Mesendoderm (in vitro differentiated cells): ENCODE measurements at regions not wholly inside any gene's neighbourhood (a gene's known extent, or its start where the extent isn't known, plus 50 kb on each side); places are given as distances from the start of the nearest gene placed in this dataset.
A peak's percentile ranks its signal among the peaks of the same experiment; 100 is the strongest.

Source experiments
- DNase-seq: peaks from one replicate; pipeline ENCODE4 v3.0.0; 2013
- H2AK5ac ChIP-seq: 2 replicates; pipeline ENCODE4 v1.6.1; 2013; ENCODE audit warnings: low read length, inconsistent platforms
- H2BK120ac ChIP-seq: 2 replicates; pipeline ENCODE4 v1.6.1; 2013; ENCODE audit warnings: low read depth, mild to moderate bottlenecking, low read length, moderate library complexity, mixed read lengths
- H2BK15ac ChIP-seq: replicated peaks from 2 replicates; pipeline ENCODE4 v1.6.1; 2013; ENCODE audit warnings: low read depth, mild to moderate bottlenecking, moderate library complexity
- H2BK5ac ChIP-seq: 2 replicates; pipeline ENCODE4 v1.6.1; 2013; ENCODE audit warnings: low read length, inconsistent platforms
- H3K18ac ChIP-seq: 2 replicates; pipeline ENCODE4 v1.6.1; 2013; ENCODE audit warnings: mild to moderate bottlenecking, low read length, mixed read lengths
- H3K23ac ChIP-seq: one replicate; pipeline ENCODE4 v1.6.1; 2013; ENCODE audit warnings: low read length
- H3K27ac ChIP-seq: 2 replicates; pipeline ENCODE4 v1.5.1; 2013; ENCODE audit warnings: low read depth, mild to moderate bottlenecking, inconsistent platforms, low read length, moderate library complexity
- H3K27me3 ChIP-seq: 2 replicates; pipeline ENCODE4 v1.6.1; 2013; ENCODE audit warnings: low read length, control low read depth, mild to moderate bottlenecking, inconsistent platforms; ENCODE audit not compliant: insufficient read depth, poor library complexity
- H3K36me3 ChIP-seq: 2 replicates; pipeline ENCODE4 v1.6.1; 2013; ENCODE audit warnings: low read length, inconsistent platforms; ENCODE audit not compliant: control insufficient read depth, insufficient read depth
- H3K4ac ChIP-seq: one replicate; pipeline ENCODE4 v1.6.1; 2013; ENCODE audit warnings: low read depth, mild to moderate bottlenecking, low read length, moderate library complexity
- H3K4me1 ChIP-seq: 2 replicates; pipeline ENCODE4 v1.6.1; 2013; ENCODE audit warnings: low read depth, low read length, inconsistent platforms; ENCODE audit not compliant: control insufficient read depth
- H3K4me2 ChIP-seq: 2 replicates; pipeline ENCODE4 v1.6.1; 2013; ENCODE audit warnings: low read length
- H3K4me3 ChIP-seq: 2 replicates; pipeline ENCODE4 v1.5.1; 2013; ENCODE audit warnings: mild to moderate bottlenecking, low read length
- H3K56ac ChIP-seq: one replicate; pipeline ENCODE4 v1.6.1; 2013; ENCODE audit warnings: low read length
- H3K79me1 ChIP-seq: 2 replicates; pipeline ENCODE4 v1.6.1; 2013; ENCODE audit warnings: low read length, inconsistent platforms
- H3K79me2 ChIP-seq: 2 replicates; pipeline ENCODE4 v1.6.1; 2013; ENCODE audit warnings: mild to moderate bottlenecking, low read length; ENCODE audit not compliant: control insufficient read depth, insufficient read depth
- H3K9ac ChIP-seq: 2 replicates; pipeline ENCODE4 v1.6.1; 2013; ENCODE audit warnings: low read length, inconsistent platforms
- H4K5ac ChIP-seq: one replicate; pipeline ENCODE4 v1.6.1; 2013; ENCODE audit warnings: low read length
- H4K8ac ChIP-seq: one replicate; pipeline ENCODE4 v1.6.1; 2013; ENCODE audit warnings: low read depth, mild to moderate bottlenecking, control low read depth, low read length, moderate library complexity
- WGBS: extraction: QIAGEN DNeasy Blood & Tissue Kit; methylation state at CpG from one replicate; pipeline ENCODE4 v1.1.7; 2013; ENCODE audit warnings: low lambda C conversion rate, missing lambda C conversion rate; ENCODE audit not compliant: insufficient coverage; ENCODE audit errors: extremely low coverage; 5-methylcytosine and 5-hydroxymethylcytosine counted together

GRCh38 chr6:12481292-12481691 lies 191.1 kb downstream of the EDN1 start:
- no peaks in the 10 kb centered on the region for H3K79me2 ChIP-seq
- H2BK15ac ChIP-seq, result no peak overlapping the region
- 100% methylated on average over 1 of the region's 2 CpGs for WGBS
- H4K5ac ChIP-seq, result no peak overlapping the region
- H3K9ac ChIP-seq, result no peak overlapping the region
- no peaks in the 10 kb centered on the region for H3K27me3 ChIP-seq
- H2BK5ac ChIP-seq, result no peak overlapping the region
- no peak overlapping the region for H3K56ac ChIP-seq
- H3K4me2 ChIP-seq, result no peak overlapping the region
- H3K4me3 ChIP-seq, result no peak overlapping the region
- H2AK5ac ChIP-seq, result no peak overlapping the region
- H2BK120ac ChIP-seq, result no peak overlapping the region
- H3K36me3 ChIP-seq, result no peaks in the 10 kb centered on the region
- H4K8ac ChIP-seq, result no peak overlapping the region
- H3K4me1 ChIP-seq, result no peaks in the 10 kb centered on the region
- no peak overlapping the region for H3K18ac ChIP-seq
- no peaks in the 10 kb centered on the region for H3K79me1 ChIP-seq
- H3K23ac ChIP-seq, result no peak overlapping the region
- H3K27ac ChIP-seq, result no peak overlapping the region
- no peak for DNase-seq
- H3K4ac ChIP-seq, result no peak overlapping the region

DNA sequence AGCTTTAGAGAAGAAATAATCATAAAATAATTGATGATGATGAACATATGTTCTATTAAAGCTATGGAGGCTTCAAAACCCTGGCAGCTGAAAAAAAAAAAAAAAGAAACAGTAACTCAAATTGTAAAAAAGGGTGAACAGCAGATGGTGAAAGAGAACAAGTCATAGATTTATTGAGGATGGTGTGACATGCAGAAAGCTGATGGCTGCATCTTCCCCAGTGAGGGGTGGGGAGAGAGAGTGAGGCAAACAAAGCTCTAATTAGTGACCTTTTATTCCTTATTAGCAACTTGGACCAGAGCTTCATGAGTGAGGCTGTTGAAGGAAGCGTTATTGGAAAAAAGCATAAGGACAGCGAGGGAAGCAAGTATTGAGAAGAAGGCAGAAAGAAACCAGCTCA lies 191.7 kb downstream of the EDN1 start:
- no peak overlapping the region for H2BK120ac ChIP-seq
- no peak overlapping the region for H3K23ac ChIP-seq
- H3K36me3 ChIP-seq, result no peaks in the 10 kb centered on the region
- H3K4me3 ChIP-seq, result no peak overlapping the region
- no peak overlapping the region for H3K18ac ChIP-seq
- no peak overlapping the region for H3K56ac ChIP-seq
- H3K4ac ChIP-seq, result no peak overlapping the region
- H3K79me2 ChIP-seq, result no peaks in the 10 kb centered on the region
- no peaks in the 10 kb centered on the region for H3K27me3 ChIP-seq
- DNase-seq, result no peak
- H3K9ac ChIP-seq, result no peak overlapping the region
- H3K27ac ChIP-seq, result no peak overlapping the region
- no peaks in the 10 kb centered on the region for H3K79me1 ChIP-seq
- no peak overlapping the region for H2BK15ac ChIP-seq
- no peaks in the 10 kb centered on the region for H3K4me1 ChIP-seq
- H3K4me2 ChIP-seq, result no peak overlapping the region
- H2BK5ac ChIP-seq, result no peak overlapping the region
- H2AK5ac ChIP-seq, result no peak overlapping the region
- no peak overlapping the region for H4K8ac ChIP-seq
- no peak overlapping the region for H4K5ac ChIP-seq
- no CpG with 5 or more reads among the region's 2 CpGs for WGBS

DNA sequence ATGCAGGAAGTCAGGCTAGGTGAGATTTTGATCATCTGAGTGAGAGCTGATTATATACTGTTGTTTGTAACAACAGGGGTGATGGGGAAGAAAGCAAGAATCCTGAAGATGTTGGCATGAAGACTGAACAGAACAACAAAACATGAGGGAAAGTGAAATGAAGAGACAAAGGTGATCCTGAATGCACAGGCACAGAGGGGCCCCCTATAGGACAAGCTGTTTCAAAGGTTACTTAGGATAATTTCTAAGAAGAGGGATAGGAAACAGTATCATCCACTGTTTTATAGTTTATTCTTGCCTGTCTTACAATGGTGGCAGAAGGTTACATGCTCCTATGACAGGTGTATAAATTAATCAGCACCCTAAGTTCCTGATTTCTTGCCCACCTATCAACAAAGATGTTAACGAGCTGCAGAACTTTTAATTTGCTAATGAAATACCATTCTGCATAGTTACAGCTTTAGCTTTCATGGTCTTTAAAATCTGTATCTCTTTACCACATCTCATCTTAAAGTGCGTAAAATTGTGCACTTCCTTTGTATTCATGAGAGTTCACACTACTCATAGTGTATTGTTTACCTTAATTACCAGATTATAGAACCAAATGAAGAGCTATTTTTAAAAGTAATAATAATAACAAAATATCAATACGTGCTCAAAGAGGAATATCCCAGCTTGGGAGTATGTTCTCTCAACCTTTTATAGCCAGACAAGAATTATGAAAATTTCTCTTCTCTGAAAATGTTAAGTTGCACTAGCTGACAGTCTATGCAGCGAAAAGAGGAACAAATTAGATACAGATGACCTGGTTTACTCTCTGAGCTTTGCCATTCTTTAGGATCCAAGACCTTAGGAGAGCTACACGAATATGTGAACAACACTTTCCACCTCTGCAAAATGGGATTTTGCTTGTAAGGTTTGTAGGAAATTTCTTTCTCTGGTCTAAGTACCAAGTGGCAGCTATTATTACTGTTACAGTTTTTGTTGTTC lies 192.5 kb downstream of the EDN1 start:
- Histone ChIP-seq H3K4ac (no peak overlapping the region), H3K9ac (no peak overlapping the region), H3K36me3 (no peaks in the 10 kb centered on the region), H3K4me2 (no peak overlapping the region), H2BK120ac (no peak overlapping the region), H4K8ac (no peak overlapping the region), H3K4me3 (no peak overlapping the region), H3K27ac (no peak overlapping the region), H3K23ac (no peak overlapping the region), H3K27me3 (no peaks in the 10 kb centered on the region), H3K18ac (no peak overlapping the region), H3K79me2 (no peaks in the 10 kb centered on the region), H3K56ac (no peak overlapping the region), H2BK5ac (no peak overlapping the region), H2BK15ac (no peak overlapping the region), H2AK5ac (no peak overlapping the region), H3K79me1 (no peaks in the 10 kb centered on the region), H3K4me1 (no peaks in the 10 kb centered on the region), H4K5ac (no peak overlapping the region)
- peak; percentile 32 for DNase-seq
- WGBS, result no CpG with 5 or more reads among the region's 5 CpGs

GRCh38 chr6:12483712-12484111 lies 193.6 kb downstream of the EDN1 start:
- Histone ChIP-seq H3K4me2 (no peak overlapping the region), H3K18ac (no peak overlapping the region), H4K5ac (no peak overlapping the region), H4K8ac (no peak overlapping the region), H3K56ac (no peak overlapping the region), H3K4me3 (no peak overlapping the region), H3K27ac (no peak overlapping the region), H3K79me1 (no peaks in the 10 kb centered on the region), H3K23ac (no peak overlapping the region), H2BK120ac (no peak overlapping the region), H3K27me3 (no peaks in the 10 kb centered on the region), H2AK5ac (no peak overlapping the region), H2BK15ac (no peak overlapping the region), H2BK5ac (no peak overlapping the region), H3K9ac (no peak overlapping the region), H3K4ac (no peak overlapping the region), H3K36me3 (no peaks in the 10 kb centered on the region), H3K4me1 (no peaks in the 10 kb centered on the region), H3K79me2 (no peaks in the 10 kb centered on the region)
- no peak for DNase-seq
- WGBS, result no CpG with 5 or more reads among the region's 5 CpGs

DNA sequence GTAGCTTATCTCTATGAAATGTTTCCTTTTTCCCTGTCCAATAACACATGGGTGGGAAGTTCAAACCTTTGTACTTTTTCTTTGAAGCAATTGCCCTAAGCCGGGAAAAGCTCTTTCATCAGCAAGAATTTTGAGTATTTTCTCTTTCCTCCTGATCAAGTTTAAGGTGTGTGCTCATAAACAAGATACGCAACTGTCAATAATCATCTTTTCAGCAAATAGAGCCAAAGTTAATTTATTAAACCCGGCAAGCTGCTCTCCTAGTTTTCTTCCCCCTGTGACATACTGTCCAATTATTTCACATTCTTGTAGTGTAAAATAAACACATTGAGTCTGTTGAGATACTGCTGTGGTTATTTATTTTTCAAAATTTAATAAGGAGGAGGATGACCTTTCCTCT lies 194.4 kb downstream of the EDN1 start:
- H2BK15ac ChIP-seq, result peak overlapping the region; percentile 36
- H2BK120ac ChIP-seq, result no peak overlapping the region
- no peak overlapping the region for H3K56ac ChIP-seq
- no peak overlapping the region for H3K27ac ChIP-seq
- H3K4ac ChIP-seq, result no peak overlapping the region
- no CpG with 5 or more reads among the region's 3 CpGs for WGBS
- no peak overlapping the region for H3K4me3 ChIP-seq
- H3K79me2 ChIP-seq, result no peaks in the 10 kb centered on the region
- H3K79me1 ChIP-seq, result no peaks in the 10 kb centered on the region
- no peaks in the 10 kb centered on the region for H3K27me3 ChIP-seq
- no peak overlapping the region for H2BK5ac ChIP-seq
- no peak overlapping the region for H3K23ac ChIP-seq
- no peak overlapping the region for H4K5ac ChIP-seq
- H3K4me1 ChIP-seq, result no peaks in the 10 kb centered on the region
- no peak for DNase-seq
- no peak overlapping the region for H4K8ac ChIP-seq
- H3K4me2 ChIP-seq, result no peak overlapping the region
- no peak overlapping the region for H3K18ac ChIP-seq
- H3K9ac ChIP-seq, result no peak overlapping the region
- H3K36me3 ChIP-seq, result no peaks in the 10 kb centered on the region
- no peak overlapping the region for H2AK5ac ChIP-seq
